OCI-LY1 (cell line): ENCODE measurements at regions not wholly inside any gene's neighbourhood (a gene's known extent, or its start where the extent isn't known, plus 50 kb on each side); places are given as distances from the start of the nearest gene placed in this dataset.

Experiments used
- EZH2 ChIP-seq: fragments of 200-600 bp; sonication (generic), shearing (Covaris generic); IDR thresholded peaks from 2 replicates; pipeline ENCODE4 v1.8.0; 2017; ENCODE audit warnings: borderline replicate concordance, mixed run types, mild to moderate bottlenecking, antibody characterized with exemption, low read length, moderate library complexity, mixed read lengths
- TF ChIP-seq, protein P1 (sequence below): fragments of 200-600 bp; sonication (generic), shearing (Covaris generic); IDR thresholded peaks from 2 replicates; pipeline ENCODE4 v1.5.1; 2017; ENCODE audit warnings: mild to moderate bottlenecking, antibody characterized with exemption, low read length, moderate library complexity, mixed read lengths

DNA sequence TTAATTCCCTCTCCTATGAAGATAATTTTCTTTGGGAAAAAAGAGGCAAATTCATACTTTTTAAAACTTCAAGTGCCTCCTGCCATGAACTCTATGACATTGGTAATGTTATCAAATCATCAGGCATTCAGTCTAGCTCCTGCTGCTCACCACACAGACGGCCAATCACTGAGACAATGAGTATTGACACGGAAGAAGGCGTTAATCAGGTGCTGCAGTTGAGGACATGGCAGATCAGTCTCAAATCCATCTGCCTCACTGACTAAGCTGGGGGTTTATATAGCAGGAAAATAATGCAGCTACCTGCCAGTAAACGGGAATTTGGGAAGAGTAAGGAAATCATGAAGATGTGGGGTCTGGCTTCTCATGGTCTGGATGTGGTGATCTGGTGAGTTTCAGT is 1087.7 kb downstream of the CDH9 start:
- TF ChIP-seq, protein P1, sequence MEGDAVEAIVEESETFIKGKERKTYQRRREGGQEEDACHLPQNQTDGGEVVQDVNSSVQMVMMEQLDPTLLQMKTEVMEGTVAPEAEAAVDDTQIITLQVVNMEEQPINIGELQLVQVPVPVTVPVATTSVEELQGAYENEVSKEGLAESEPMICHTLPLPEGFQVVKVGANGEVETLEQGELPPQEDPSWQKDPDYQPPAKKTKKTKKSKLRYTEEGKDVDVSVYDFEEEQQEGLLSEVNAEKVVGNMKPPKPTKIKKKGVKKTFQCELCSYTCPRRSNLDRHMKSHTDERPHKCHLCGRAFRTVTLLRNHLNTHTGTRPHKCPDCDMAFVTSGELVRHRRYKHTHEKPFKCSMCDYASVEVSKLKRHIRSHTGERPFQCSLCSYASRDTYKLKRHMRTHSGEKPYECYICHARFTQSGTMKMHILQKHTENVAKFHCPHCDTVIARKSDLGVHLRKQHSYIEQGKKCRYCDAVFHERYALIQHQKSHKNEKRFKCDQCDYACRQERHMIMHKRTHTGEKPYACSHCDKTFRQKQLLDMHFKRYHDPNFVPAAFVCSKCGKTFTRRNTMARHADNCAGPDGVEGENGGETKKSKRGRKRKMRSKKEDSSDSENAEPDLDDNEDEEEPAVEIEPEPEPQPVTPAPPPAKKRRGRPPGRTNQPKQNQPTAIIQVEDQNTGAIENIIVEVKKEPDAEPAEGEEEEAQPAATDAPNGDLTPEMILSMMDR = no peak
- TF ChIP-seq EZH2 = no peak
